HG02970 (cell line): ENCODE measurements at regions not wholly inside any gene's neighbourhood (a gene's known extent, or its start where the extent isn't known, plus 50 kb on each side); places are given as distances from the start of the nearest gene placed in this dataset.

Source experiments
- ATAC-seq: cut with Tn5 transposase; IDR thresholded peaks from one replicate; pipeline ENCODE4 v1.9.1; 2021; ENCODE audit warnings: mild to moderate bottlenecking, moderate library complexity, moderate number of reproducible peaks; ENCODE audit not compliant: unreplicated experiment, low FRiP score

DNA sequence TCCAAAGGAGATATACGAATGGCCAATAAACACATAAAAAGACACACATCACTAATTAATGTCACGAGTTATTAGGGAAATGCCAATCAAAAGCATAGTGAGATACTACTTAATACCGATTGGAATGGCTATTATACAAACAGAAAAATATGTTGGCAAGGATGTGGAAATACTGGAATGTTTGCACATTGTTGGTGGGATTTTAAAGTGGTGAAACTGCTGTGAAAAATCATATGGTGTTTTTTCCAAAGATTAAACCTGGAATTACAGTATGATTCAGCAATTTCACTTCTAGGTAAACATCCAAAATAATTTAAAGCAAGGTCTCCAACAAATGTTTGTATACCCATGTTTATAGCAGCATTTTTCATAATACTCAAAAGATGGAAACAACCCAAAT, 765.5 kb downstream of the VGLL3 start:
- ATAC-seq, result no peak

DNA sequence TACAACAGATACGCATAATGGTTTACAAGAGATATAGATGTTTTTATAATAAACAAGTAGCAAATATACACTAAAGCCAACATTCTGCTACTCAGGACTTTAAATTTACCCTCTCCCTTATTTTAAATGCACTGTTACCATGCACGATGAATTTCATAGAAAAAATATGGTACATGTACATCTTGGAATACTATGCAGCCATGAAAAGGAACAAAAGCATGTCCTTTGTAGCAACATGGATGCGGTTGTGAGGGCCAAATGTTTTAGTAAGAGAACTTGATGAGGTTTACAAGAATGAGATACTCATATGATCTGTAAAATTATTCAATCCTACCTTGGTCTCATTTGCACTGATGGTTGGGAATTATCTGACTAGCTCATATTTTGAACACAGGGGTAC, 769.3 kb downstream of the VGLL3 start:
- ATAC-seq, result no peak

DNA sequence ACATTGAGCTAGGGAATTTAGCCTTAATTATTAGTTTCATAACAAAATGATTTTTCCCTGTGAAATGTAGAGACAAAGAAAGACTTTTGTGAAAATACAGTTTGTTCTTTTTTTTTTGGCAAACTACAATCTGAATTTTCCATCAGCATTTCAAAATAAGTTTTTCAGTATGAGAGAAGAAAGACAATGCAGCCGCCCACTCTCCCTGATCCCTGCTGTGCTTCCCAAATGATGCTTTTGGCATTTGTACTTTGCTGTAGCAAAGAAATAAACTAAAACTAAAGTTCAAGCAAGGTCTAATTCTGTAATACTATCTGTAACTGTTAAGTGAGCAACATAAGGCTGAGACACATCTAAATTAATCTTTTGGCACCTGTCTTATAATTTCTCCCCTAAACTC, 782.2 kb downstream of the VGLL3 start:
- no peak for ATAC-seq

DNA sequence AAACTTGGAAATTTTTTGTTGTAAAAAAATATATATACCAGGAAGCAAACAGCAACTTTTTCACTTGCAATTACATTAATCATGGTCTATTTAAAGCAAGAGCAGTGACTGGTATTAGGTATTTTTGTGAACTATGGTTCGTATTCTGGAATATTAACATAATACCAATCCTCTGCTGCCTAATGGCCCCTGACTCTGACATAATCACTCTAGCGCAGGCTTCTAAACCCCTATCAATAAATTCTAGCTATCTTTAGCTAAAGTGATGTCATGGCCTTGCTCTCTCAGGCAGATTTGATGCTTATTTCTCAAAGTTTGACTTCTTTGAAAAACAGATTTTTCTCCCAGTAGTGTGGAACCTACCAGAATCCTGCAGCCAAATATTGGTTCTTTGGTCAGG, 808.3 kb downstream of the VGLL3 start:
- no peak for ATAC-seq

DNA sequence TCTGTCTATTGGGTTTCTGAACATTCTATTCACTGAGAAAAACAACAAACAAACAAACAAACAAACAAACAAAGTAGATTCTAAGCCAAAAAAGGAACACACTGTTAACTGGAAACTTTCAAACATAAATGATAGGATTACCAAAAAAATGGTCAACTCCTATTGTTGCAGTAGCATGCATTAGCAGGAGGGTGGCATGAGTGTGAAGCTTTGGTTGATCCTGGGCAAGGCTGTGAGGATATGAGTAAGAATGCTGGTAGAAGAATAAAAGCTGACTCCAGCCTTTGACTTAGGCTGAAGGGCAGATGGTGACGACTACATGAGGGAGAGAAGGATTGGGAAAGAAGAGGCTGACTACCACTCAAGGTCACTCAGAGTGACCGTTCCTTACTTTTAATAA, 810.3 kb downstream of the VGLL3 start:
- ATAC-seq, result no peak

- no peak for ATAC-seq
Observed at GRCh38 chr3:86178095-86178494, 812.9 kb downstream of the VGLL3 start.

DNA sequence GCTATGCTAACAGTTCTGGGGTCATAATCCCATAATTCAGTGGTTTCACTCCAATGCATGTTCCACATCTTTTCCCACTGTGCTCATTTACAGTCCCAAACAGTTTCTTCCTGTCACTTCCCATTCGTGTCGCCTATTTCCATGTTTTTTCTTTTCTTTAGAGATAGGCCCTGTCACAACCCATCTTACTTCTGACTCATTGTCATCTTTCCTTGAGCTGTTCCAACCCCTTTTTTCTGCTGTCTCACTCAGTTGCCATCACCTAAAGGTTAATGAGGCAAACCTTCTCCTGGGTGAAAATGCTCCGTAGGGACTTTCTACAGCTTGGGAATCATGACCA, 814.5 kb downstream of the VGLL3 start:
- no peak for ATAC-seq

GRCh38 chr3:86175593-86176444, 815.1 kb downstream of the VGLL3 start:
- ATAC-seq, result no peak

- no peak for ATAC-seq
Observed at GRCh38 chr3:86175051-86175536, 815.9 kb downstream of the VGLL3 start.

DNA sequence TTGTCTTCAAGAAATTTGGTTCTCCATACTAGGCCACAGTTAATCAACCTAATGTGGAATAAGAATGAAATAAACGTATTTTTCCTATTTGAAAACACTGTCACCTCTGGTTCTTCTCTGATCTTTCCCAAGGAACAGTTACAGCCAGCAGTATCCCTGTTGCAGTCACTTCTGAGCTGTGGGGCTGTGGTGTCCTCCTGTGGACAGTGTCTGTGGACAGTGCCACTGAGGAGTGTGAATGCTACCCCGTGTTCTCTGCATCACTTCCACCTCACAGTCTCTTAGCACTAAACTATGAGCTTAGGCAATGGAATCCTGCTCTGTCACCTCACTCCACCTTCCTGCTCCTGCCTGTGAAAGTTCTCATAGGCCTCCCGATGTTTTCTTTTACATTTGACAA, 817.5 kb downstream of the VGLL3 start:
- no peak for ATAC-seq

DNA sequence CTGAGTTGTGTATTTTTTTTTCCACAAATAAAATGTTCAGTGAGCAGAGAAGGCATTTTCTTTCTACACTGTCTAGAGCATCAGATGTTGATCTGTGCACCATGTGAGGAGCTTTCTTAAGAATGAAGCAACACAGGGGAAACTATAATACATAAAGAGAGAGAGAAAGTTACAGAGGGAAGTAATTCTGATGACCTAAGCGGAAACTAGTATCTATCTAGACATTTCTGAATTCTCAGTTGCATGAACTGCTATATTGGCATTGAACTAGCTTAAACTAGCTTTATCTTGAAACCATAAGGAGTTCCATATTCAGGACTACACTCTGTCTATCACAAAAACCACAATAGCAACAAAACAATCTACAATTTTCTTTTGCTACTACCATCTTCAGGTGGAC, 822.4 kb downstream of the VGLL3 start:
- no peak for ATAC-seq

DNA sequence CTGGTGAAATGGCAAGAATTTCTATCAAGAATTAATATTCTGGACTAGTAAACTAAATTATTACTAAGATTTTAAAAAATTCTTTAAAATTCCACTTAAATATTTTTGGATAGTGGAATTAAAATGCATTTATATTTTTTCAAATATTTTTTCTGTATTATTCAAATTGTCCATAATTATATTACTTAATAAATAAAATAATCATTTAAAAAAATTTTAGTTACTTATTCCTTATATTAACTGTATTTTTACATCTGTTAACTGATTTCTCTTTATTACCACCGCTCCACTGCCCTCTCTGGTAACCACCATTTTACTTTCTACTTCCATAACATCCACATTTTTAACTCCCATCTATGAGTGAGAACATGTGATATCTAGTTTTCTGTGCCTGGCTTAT, 828.4 kb downstream of the VGLL3 start:
- no peak for ATAC-seq

DNA sequence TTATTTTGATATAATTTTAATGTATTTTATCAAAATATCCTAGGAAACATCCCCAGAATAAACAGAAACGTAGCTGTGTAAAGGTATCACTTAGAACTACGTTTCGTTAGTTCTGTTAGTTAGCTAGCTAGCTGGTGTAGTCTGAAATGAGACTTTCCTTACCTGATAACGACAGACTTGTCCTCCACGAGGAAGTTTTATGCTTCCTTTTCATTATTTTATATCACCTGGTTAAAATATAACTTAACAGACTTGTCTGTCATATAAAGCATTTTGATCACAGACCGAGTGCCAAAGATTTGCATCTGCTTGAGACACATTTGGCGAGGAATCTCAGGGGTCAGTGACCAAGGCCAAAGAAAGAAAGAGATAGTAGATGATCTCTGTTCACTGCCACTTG, 829.5 kb downstream of the VGLL3 start:
- no peak for ATAC-seq

DNA sequence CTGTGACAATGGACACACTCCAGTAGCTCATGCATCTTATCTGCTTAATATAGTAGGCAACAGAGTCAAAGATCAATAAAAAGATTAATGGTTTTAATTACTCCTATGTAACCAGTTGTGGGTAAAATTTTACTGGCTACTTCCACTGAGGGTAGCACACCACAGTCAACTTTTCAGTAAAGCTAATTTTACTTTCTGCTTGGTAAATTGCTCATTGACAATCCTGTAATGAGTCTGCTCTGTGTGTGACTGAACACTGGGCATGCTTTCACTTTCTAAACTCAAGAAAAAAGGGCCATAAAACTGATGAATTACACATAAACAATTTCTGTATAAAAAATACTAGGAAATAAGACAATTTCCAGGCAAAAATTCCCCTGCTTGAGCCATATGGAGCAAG, 838.3 kb downstream of the VGLL3 start:
- ATAC-seq, result no peak

DNA sequence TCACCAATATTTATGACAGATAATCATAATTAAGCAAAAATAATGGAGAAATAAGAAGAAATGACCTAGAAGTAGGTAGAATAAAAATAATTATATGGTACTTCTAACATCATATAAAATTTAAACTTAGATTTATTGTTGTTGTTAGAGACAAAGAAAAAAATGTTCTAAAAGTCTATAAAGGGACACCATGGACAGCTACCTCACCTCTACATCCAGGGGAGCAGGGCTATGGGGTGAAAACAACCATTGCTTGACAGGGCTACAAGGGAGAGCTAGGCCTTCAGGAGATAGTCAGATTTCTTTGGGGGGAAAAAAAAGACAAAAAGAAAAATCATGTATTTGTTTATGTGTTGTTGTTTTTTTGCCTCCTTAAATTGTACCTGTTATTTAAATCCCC, 841.9 kb downstream of the VGLL3 start:
- ATAC-seq, result no peak

DNA sequence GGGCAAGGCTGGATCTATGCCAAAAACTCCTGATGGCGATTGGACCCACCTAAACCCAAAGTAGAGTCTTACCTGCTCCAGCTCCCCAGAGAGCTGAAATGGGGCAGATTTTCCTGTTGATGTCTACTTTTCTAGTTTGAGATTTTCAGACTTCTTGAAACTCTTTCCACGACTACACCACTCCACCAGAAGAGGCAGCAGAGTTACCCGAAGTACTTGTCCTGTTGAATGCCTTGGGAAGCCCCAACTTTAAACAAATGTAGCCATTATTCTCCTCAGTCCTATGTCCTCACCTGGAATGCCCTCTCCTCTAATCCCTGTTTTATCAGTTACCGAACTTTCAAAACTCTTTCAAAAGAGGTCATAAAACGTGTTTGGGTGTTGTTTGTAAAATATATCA, 843.8 kb downstream of the VGLL3 start:
- no peak for ATAC-seq

DNA sequence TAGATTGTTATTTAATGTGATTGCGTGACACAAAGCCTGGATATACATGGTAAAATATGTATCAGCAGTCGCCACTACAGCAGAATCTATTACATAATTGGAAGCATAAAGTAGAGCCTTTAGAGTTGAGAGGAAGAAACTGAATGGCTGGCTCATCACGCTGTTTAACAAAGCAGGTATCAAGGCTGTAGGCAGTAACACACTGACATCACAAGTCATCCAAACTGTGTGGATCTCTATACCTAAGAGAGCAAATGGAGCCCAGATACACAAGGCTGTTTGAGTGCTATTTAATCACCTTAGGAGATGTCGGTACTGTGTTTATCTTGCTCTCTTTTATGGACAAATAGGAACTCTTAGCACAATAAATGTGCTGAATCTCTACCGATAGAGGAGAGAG, 864.4 kb downstream of the VGLL3 start:
- ATAC-seq, result no peak
